ENCODE measurements at regions not wholly inside any gene's neighbourhood (a gene's known extent, or its start where the extent isn't known, plus 50 kb on each side); places are given as distances from the start of the nearest gene placed in this dataset.
"Not testable (repeated sequence)": the region's sequence is repeated elsewhere in the genome, so short reads cannot be mapped to it uniquely, and the experiment has no call there.

- no peak for DNase-seq (ENCODE audit: low spot score)
These were observed 489.0 kb downstream of the USP25 start for GRCh38 chr21:16218682-16219343.

GRCh38 chr21:16224756-16225155, 495.0 kb downstream of the USP25 start:
- not testable (repeated sequence) for DNase-seq (ENCODE audit: low spot score)

GRCh38 chr21:16239659-16240265, 510.0 kb downstream of the USP25 start:
- peak; percentile 9 for DNase-seq (ENCODE audit: low spot score)

GRCh38 chr21:16241016-16241415, 511.2 kb downstream of the USP25 start:
- no peak for DNase-seq (ENCODE audit: low spot score)

- DNase-seq (ENCODE audit: low spot score), result no peak
These were observed 511.7 kb downstream of the USP25 start for GRCh38 chr21:16241479-16241963.

- no peak for DNase-seq (ENCODE audit: low spot score)
These were observed 513.6 kb downstream of the USP25 start for GRCh38 chr21:16243396-16243795.

- DNase-seq (ENCODE audit: low spot score), result no peak
These were observed 518.9 kb downstream of the USP25 start for GRCh38 chr21:16248705-16249104.

- no peak for DNase-seq (ENCODE audit: low spot score)
These were observed 520.5 kb downstream of the USP25 start for GRCh38 chr21:16250273-16250672.

- no peak for DNase-seq (ENCODE audit: low spot score)
These were observed 529.2 kb downstream of the USP25 start for GRCh38 chr21:16258844-16259611.

GRCh38 chr21:16262091-16262490, 532.3 kb downstream of the USP25 start:
- DNase-seq (ENCODE audit: low spot score), result no peak

- no peak for DNase-seq (ENCODE audit: low spot score)
These were observed 534.5 kb downstream of the USP25 start for GRCh38 chr21:16264319-16264718.

- no peak for DNase-seq (ENCODE audit: low spot score)
These were observed 539.7 kb downstream of the USP25 start for GRCh38 chr21:16269476-16269875.

- peak; percentile 44 for DNase-seq (ENCODE audit: low spot score)
These were observed 550.2 kb downstream of the USP25 start for GRCh38 chr21:16279731-16280581.

GRCh38 chr21:16280686-16281091, 550.9 kb downstream of the USP25 start:
- peak; percentile 11 for DNase-seq (ENCODE audit: low spot score)

- DNase-seq (ENCODE audit: low spot score), result no peak
These were observed 553.7 kb downstream of the USP25 start for GRCh38 chr21:16283516-16283915.

GRCh38 chr21:16285605-16286126, 555.9 kb downstream of the USP25 start:
- DNase-seq (ENCODE audit: low spot score), result no peak

GRCh38 chr21:16287046-16287445, 557.3 kb downstream of the USP25 start:
- DNase-seq (ENCODE audit: low spot score), result no peak

- DNase-seq (ENCODE audit: low spot score), result no peak
These were observed 561.5 kb downstream of the USP25 start for GRCh38 chr21:16291296-16291695.

- DNase-seq (ENCODE audit: low spot score), result no peak
These were observed 564.3 kb downstream of the USP25 start for GRCh38 chr21:16294128-16294527.

- DNase-seq (ENCODE audit: low spot score), result peak; percentile 67
These were observed 573.1 kb downstream of the USP25 start for GRCh38 chr21:16302851-16303282.
